SK-N-SH treated with all-trans-retinoic acid at 6 μM for 48 hours (cell line): ENCODE measurements at regions not wholly inside any gene's neighbourhood (a gene's known extent, or its start where the extent isn't known, plus 50 kb on each side); places are given as distances from the start of the nearest gene placed in this dataset.

Experiments
- ATAC-seq: fragments of 200-7000 bp; cut with Tn5 transposase; 3 replicates; pipeline ENCODE4 v1.9.1; 2020; ENCODE audit warnings: mild to moderate bottlenecking, moderate library complexity
- ARNTL ChIP-seq: fragments of 450-650 bp; formaldehyde crosslinking; IDR thresholded peaks from 2 replicates; pipeline ENCODE4 v1.5.0; 2020; ENCODE audit warnings: low read depth, mild to moderate bottlenecking, moderate library complexity, borderline replicate concordance
- ESRRG ChIP-seq: fragments of 250-450 bp; sonication (Bioruptor Pico); IDR thresholded peaks from 2 replicates; pipeline ENCODE4 v1.6.1; 2021; ENCODE audit warnings: mild to moderate bottlenecking
- ISL1 ChIP-seq: fragments of 250-450 bp; sonication (Bioruptor Pico); IDR thresholded peaks from 2 replicates; pipeline ENCODE4 v2.1.2; 2022; ENCODE audit warnings: mild to moderate bottlenecking, moderate library complexity
- OSR1 ChIP-seq: fragments of 250-450 bp; sonication (Bioruptor Pico); IDR thresholded peaks from 2 replicates; pipeline ENCODE4 v1.8.0; 2022; ENCODE audit warnings: moderate library complexity, mild to moderate bottlenecking, inconsistent platforms
- PPARA ChIP-seq: fragments of 250-450 bp; sonication (Bioruptor Pico); IDR thresholded peaks from 2 replicates; pipeline ENCODE4 v1.5.0; 2020; ENCODE audit warnings: mild to moderate bottlenecking, borderline replicate concordance
- RARB ChIP-seq: fragments of 250-450 bp; sonication (Bioruptor Pico); IDR thresholded peaks from 2 replicates; pipeline ENCODE4 v1.8.0; 2021; ENCODE audit warnings: mild to moderate bottlenecking, moderate library complexity
- SNAI2 ChIP-seq: fragments of 250-450 bp; sonication (Bioruptor Pico); IDR thresholded peaks from 2 replicates; pipeline ENCODE4 v1.5.0; 2020; ENCODE audit warnings: mild to moderate bottlenecking, moderate library complexity
- TCF4 ChIP-seq: fragments of 250-450 bp; sonication (Bioruptor Pico); IDR thresholded peaks from 2 replicates; pipeline ENCODE4 v1.8.0; 2021; ENCODE audit warnings: mild to moderate bottlenecking, moderate library complexity, borderline replicate concordance
- TOX ChIP-seq: fragments of 250-450 bp; sonication (Bioruptor Pico); IDR thresholded peaks from 2 replicates; pipeline ENCODE4 v1.8.0; 2021; ENCODE audit warnings: mild to moderate bottlenecking, moderate library complexity, borderline replicate concordance
- TSHZ2 ChIP-seq: fragments of 250-450 bp; sonication (Bioruptor Pico); IDR thresholded peaks from 2 replicates; pipeline ENCODE4 v1.5.0; 2020; ENCODE audit warnings: mild to moderate bottlenecking, moderate library complexity
- ZFP3 ChIP-seq: fragments of 250-450 bp; sonication (Bioruptor Pico); IDR thresholded peaks from 2 replicates; pipeline ENCODE4 v1.5.0; 2020; ENCODE audit warnings: mild to moderate bottlenecking, moderate library complexity
- ZFP30 ChIP-seq: fragments of 450-650 bp; formaldehyde crosslinking; IDR thresholded peaks from 2 replicates; pipeline ENCODE4 v1.5.0; 2022; ENCODE audit warnings: mild to moderate bottlenecking, moderate library complexity
- ZNF565 ChIP-seq: fragments of 450-650 bp; formaldehyde crosslinking; conservative IDR thresholded peaks from 2 replicates; pipeline ENCODE4 v1.5.0; 2020; ENCODE audit warnings: low read depth, mild to moderate bottlenecking, moderate library complexity
- ZNF70 ChIP-seq: fragments of 450-650 bp; formaldehyde crosslinking; IDR thresholded peaks from 2 replicates; pipeline ENCODE4 v1.5.0; 2020; ENCODE audit warnings: mild to moderate bottlenecking, moderate library complexity
- ZNF8 ChIP-seq: fragments of 450-650 bp; formaldehyde crosslinking; IDR thresholded peaks from 2 replicates; pipeline ENCODE4 v1.5.0; 2020; ENCODE audit warnings: mild to moderate bottlenecking, moderate library complexity
- TF ChIP-seq, protein P1 (sequence below): fragments of 250-450 bp; sonication (Bioruptor Pico); IDR thresholded peaks from 2 replicates; pipeline ENCODE4 v1.8.0; 2021; ENCODE audit warnings: low read depth, mild to moderate bottlenecking, moderate library complexity, borderline replicate concordance
- TF ChIP-seq, protein P2 (sequence below): fragments of 250-450 bp; sonication (Bioruptor Pico); IDR thresholded peaks from 2 replicates; pipeline ENCODE4 v1.5.1; 2021; ENCODE audit warnings: mild to moderate bottlenecking, moderate library complexity

DNA sequence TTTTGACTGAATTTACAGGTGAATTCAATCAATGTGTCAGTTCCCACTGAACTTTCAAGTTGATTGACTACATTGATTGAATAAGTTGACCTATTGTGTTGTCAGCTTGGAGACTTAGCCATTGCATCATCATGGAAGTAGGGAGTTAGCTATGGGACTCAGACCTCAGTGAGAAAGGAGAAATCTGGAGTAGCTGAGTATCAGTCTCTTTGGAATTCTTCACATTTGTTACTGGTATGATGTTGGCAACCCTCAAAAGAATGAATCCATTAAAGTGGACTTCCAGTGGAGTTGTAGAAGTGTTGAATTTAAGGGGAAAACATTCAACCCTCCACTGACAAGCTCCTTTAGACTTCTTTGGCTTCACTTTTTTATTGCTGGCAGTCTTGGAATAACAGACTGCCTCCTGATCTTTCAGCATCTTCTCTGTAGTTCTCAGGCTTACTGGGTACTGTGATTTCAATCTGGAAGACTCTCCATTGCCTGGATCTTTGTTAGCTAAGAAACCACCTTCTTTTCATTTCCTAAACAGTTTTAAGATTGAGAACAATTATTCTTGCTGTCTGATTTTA lies 160.3 kb upstream of the NRP1 start:
- TF ChIP-seq TCF4 (CRISPR knock-in tag) (no peak), ESRRG (CRISPR knock-in tag) (no peak), SNAI2 (CRISPR knock-in tag) (no peak), ZNF565 (no peak), ZNF8 (CRISPR knock-in tag) (no peak), TOX (CRISPR knock-in tag) (no peak), ARNTL (CRISPR knock-in tag) (no peak), ZFP3 (CRISPR knock-in tag) (no peak)
- TF ChIP-seq, protein P1, sequence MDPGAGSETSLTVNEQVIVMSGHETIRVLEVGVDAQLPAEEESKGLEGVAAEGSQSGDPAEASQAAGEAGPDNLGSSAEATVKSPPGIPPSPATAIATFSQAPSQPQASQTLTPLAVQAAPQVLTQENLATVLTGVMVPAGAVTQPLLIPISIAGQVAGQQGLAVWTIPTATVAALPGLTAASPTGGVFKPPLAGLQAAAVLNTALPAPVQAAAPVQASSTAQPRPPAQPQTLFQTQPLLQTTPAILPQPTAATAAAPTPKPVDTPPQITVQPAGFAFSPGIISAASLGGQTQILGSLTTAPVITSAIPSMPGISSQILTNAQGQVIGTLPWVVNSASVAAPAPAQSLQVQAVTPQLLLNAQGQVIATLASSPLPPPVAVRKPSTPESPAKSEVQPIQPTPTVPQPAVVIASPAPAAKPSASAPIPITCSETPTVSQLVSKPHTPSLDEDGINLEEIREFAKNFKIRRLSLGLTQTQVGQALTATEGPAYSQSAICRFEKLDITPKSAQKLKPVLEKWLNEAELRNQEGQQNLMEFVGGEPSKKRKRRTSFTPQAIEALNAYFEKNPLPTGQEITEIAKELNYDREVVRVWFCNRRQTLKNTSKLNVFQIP (CRISPR knock-in tag) = no peak
- TF ChIP-seq, protein P2, sequence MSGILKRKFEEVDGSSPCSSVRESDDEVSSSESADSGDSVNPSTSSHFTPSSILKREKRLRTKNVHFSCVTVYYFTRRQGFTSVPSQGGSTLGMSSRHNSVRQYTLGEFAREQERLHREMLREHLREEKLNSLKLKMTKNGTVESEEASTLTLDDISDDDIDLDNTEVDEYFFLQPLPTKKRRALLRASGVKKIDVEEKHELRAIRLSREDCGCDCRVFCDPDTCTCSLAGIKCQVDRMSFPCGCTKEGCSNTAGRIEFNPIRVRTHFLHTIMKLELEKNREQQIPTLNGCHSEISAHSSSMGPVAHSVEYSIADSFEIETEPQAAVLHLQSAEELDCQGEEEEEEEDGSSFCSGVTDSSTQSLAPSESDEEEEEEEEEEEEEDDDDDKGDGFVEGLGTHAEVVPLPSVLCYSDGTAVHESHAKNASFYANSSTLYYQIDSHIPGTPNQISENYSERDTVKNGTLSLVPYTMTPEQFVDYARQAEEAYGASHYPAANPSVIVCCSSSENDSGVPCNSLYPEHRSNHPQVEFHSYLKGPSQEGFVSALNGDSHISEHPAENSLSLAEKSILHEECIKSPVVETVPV (CRISPR knock-in tag) = no peak
- ATAC-seq = no peak

DNA sequence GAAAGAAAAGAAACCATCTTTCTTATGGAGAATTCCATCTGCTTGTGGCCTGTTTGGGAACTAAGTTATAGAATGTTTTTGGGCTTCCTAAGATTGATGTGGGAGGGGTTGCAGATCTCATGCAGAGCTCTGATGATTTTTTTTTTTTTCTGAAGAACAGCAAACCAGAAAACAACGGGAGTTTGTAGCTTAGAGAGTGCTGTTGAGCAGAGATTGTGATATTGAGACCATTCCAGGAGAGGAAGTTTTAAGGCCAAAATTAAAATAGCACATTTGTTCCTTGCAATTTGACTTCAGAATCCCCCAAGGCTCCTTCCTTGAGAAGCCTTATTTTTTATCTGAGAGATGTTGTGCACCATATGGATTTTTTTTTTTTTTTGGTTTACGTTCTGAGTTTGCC lies 159.5 kb upstream of the NRP1 start:
- TF ChIP-seq, protein P1 (CRISPR knock-in tag) = no peak
- TF ChIP-seq ESRRG (CRISPR knock-in tag) (no peak), ZNF70 (CRISPR knock-in tag) (no peak), TSHZ2 (CRISPR knock-in tag) (no peak), ISL1 (CRISPR knock-in tag) (no peak), ZFP30 (CRISPR knock-in tag) (no peak), OSR1 (no peak), RARB (CRISPR knock-in tag) (no peak)
- TF ChIP-seq, protein P2 (CRISPR knock-in tag) = no peak
- TF ChIP-seq, all 23 proteins: peak for 0

GRCh38 chr10:33493497-33493896 lies 159.0 kb upstream of the NRP1 start:
- TF ChIP-seq ZNF8 (CRISPR knock-in tag) = no peak
- no peak for TF ChIP-seq RARB (CRISPR knock-in tag)
- TF ChIP-seq TOX (CRISPR knock-in tag) = no peak
- TF ChIP-seq PPARA (CRISPR knock-in tag) = no peak
- TF ChIP-seq OSR1 = no peak
- no peak for TF ChIP-seq ARNTL (CRISPR knock-in tag)
- TF ChIP-seq, protein P1 (CRISPR knock-in tag) = no peak
- no peak for TF ChIP-seq TSHZ2 (CRISPR knock-in tag)
- no peak for TF ChIP-seq ESRRG (CRISPR knock-in tag)
- TF ChIP-seq ZNF565 = no peak
- no peak for ATAC-seq

More for the DNA sequence above, 159.5 kb upstream of the NRP1 start:
- no peak for ATAC-seq
